Right lobe of liver (tissue), 6 donors: ENCODE measurements at regions not wholly inside any gene's neighbourhood (a gene's known extent, or its start where the extent isn't known, plus 50 kb on each side); places are given as distances from the start of the nearest gene placed in this dataset.

Experiments used
- ATAC-seq, 4 donors: fragments of 200-7000 bp; cut with Tn5 transposase; one replicate each; pipeline ENCODE4 v1.9.1; 2020; ENCODE audit warnings: mild to moderate bottlenecking in 4 of 4, moderate library complexity in 4 of 4
- DNase-seq, 3 donors: peaks; one replicate each; pipeline ENCODE4 v3.0.0-alpha.2; 2020
- H3K27ac ChIP-seq, 3 donors: fragments of 200-600 bp; one replicate each; pipeline ENCODE4 v1.8.0; 2022
- H3K27me3 ChIP-seq, 2 donors: fragments of 200-600 bp; one replicate each; pipeline ENCODE4 v1.8.0; 2022
- H3K36me3 ChIP-seq, 4 donors: fragments of 200-600 bp; sonication (generic) in 1 of 4; one replicate each; pipeline versions ENCODE4 v1.5.1 to v1.8.0; 2017 to 2022; ENCODE audit warnings: control low read depth in 1 of 4
- H3K4me1 ChIP-seq, 4 donors: fragments of 200-600 bp; sonication (generic) in 1 of 4; one replicate each; pipeline versions ENCODE4 v1.5.1 to v1.8.0; 2017 to 2022; ENCODE audit warnings: control low read depth in 1 of 4
- H3K4me3 ChIP-seq, 3 donors: fragments of 200-600 bp; one replicate each; pipeline ENCODE4 v1.8.0; 2022
- H3K9me3 ChIP-seq, 4 donors: fragments of 200-600 bp; sonication (generic) in 1 of 4; one replicate each; pipeline versions ENCODE4 v1.5.1 to v1.8.0; 2017 to 2022; ENCODE audit warnings: control low read depth in 1 of 4
- POLR2A ChIP-seq: fragments of 450-650 bp; IDR thresholded peaks from one replicate; pipeline ENCODE4 v1.6.1; 2017; ENCODE audit warnings: antibody characterized with exemption, mild to moderate bottlenecking
- WGBS: methylation state at CpG from one replicate; pipeline ENCODE4 v1.1.6; 2018; ENCODE audit warnings: low coverage, low lambda C conversion rate; ENCODE audit not compliant: insufficient coverage; ENCODE audit errors: missing lambda C conversion rate; 5-methylcytosine and 5-hydroxymethylcytosine counted together
- intact Hi-C, 2 donors: fragments of 100-400 bp; cut with DNase I; formaldehyde crosslinking; loops; one replicate each; pipeline versions ENCODE4 v1.11.2 to v1.14.1; 2022
- small RNA-seq, 2 experiments: library from RNA; depleted of rRNA; stranded (forward); fragments of <200 nt; gene quantifications; one replicate each; pipeline ENCODE3, GENCODE V24; 2016
- TF ChIP-seq, protein P1 (sequence below), 4 donors: fragments of 200-600 bp in 3 of 4; fragments of 450-650 bp in 1 of 4; IDR thresholded peaks; one replicate each; pipeline versions ENCODE4 v1.5.1 to v1.8.0; 2016 to 2022; ENCODE audit warnings: antibody characterized with exemption in 4 of 4, mild to moderate bottlenecking in 2 of 4
- donor health status: DM: no; HTN: yes; CAD: no.
- donor health status: DM: no; HTN: no; CAD: no.
- donor health status: DM: no; HTN: no; CAD: no.
- donor health status: DM: no; HTN: yes; CAD: no.
- donor health status: DM: no; HTN: yes; CAD: no.

DNA sequence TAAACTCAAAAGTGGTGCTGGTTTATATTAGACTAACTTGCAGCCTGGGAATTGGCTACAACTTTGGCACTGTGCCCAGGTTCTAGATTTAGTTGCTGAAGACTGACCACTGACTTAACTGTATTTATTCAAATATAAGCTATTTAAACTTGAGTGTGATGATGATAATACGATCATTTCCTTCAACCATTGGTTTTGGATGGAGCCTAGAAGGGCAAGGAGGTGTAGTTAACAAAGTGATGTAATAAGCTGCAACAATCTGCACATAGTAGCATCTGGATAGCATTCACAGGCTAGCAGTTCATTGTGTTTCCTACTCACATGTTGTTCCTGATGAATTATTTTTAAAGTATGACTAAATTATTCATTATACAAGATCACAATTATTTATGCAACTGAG, 55.2 kb upstream of the DACH1 start:
- TF ChIP-seq, protein P1, sequence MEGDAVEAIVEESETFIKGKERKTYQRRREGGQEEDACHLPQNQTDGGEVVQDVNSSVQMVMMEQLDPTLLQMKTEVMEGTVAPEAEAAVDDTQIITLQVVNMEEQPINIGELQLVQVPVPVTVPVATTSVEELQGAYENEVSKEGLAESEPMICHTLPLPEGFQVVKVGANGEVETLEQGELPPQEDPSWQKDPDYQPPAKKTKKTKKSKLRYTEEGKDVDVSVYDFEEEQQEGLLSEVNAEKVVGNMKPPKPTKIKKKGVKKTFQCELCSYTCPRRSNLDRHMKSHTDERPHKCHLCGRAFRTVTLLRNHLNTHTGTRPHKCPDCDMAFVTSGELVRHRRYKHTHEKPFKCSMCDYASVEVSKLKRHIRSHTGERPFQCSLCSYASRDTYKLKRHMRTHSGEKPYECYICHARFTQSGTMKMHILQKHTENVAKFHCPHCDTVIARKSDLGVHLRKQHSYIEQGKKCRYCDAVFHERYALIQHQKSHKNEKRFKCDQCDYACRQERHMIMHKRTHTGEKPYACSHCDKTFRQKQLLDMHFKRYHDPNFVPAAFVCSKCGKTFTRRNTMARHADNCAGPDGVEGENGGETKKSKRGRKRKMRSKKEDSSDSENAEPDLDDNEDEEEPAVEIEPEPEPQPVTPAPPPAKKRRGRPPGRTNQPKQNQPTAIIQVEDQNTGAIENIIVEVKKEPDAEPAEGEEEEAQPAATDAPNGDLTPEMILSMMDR (IDR thresholded peaks at IDR 0.05): no peak
- TF ChIP-seq POLR2A: no peak
- 11% methylated on average over 1 of the region's 1 CpG for WGBS
- Histone ChIP-seq H3K9me3 (no peaks in the 10 kb centered on the region), H3K36me3 (no peaks in the 10 kb centered on the region), H3K27me3 (no peaks in the 10 kb centered on the region), H3K4me1 (no peaks in the 10 kb centered on the region), H3K27ac (no peak overlapping the region), H3K4me3 (no peak overlapping the region)
- ATAC-seq (no peak), DNase-seq (no peak)
- intact Hi-C loops: no loop called here

Small RNAs in the stretch of these regions (small RNA-seq; reads per million reads assigned to genes)
- gene RF00263: 0 reads per million in 2 experiments
- gene RF00411: 0 reads per million in 2 experiments
- 0 reads per million in 2 experiments for gene RF00440
- 0 reads per million in 2 experiments for gene RF02271
- gene RPL18AP17: 0 reads per million in 2 experiments
